Gastroesophageal sphincter (tissue), 3 donors: ENCODE measurements at regions not wholly inside any gene's neighbourhood (a gene's known extent, or its start where the extent isn't known, plus 50 kb on each side); places are given as distances from the start of the nearest gene placed in this dataset.

ENCODE experiments used
- EP300 ChIP-seq: sonication (generic); formaldehyde crosslinking; IDR thresholded peaks from one replicate; pipeline ENCODE4 v1.6.1; 2017; ENCODE audit warnings: antibody characterized with exemption, mild to moderate bottlenecking
- POLR2A ChIP-seq, 2 donors: fragments of 450-650 bp; IDR thresholded peaks; one replicate each; pipeline ENCODE4 v1.6.1; 2017; ENCODE audit warnings: antibody characterized with exemption in 2 of 2, mild to moderate bottlenecking in 2 of 2, moderate library complexity in 1 of 2
- POLR2AphosphoS5 ChIP-seq: sonication (generic); formaldehyde crosslinking; IDR thresholded peaks from one replicate; pipeline ENCODE4 v1.6.1; 2017; ENCODE audit warnings: antibody characterized with exemption
- TF ChIP-seq, protein P1 (sequence below), 4 experiments: fragments of 200-600 bp in 2 of 4; fragments of 450-650 bp in 2 of 4; sonication (generic) in 1 of 4; IDR thresholded peaks; one replicate each; pipeline ENCODE4 v1.5.1; 2017 to 2019; ENCODE audit warnings: antibody characterized with exemption in 4 of 4, mild to moderate bottlenecking in 2 of 4, moderate library complexity in 2 of 4

DNA sequence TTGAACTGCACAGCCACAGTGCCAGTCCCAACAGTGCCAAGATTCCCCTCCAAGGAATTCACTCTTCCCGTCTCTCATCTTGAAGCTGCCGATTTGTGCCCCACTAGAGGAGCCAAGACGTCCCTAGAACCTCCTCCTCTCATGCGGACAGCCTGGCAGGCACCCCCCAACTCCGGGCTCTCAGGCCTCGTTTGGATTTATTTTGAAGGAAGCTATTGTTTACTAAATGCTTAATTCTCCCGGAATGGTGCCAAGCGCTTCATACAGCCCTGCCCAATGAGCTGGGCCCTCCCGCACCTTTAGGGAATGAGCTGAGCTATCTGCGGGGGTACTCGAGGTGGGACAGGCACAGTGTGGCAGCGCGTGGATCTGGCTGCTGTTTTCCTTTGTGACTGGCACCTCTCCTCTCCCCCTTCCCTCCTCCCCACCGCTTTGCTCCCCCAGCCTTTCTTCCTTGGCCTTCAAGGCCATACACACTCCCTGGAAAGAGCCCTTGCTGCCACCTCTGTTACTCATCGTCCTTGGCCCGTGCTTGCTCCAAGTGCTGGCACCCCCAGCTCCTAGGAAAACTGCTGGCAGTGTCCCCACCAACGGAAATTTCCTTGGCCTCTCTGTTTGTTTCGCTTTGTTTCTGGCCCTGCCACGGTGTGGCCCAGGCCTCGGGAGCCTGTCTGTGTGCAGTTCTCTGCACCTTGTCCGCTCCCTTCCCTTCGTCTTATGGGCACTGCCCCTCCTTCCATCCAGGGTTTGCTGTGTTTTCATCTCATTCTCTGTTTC, 49.9 kb upstream of the CDR2 start:
- no peak for TF ChIP-seq POLR2AphosphoS5
- TF ChIP-seq, protein P1, sequence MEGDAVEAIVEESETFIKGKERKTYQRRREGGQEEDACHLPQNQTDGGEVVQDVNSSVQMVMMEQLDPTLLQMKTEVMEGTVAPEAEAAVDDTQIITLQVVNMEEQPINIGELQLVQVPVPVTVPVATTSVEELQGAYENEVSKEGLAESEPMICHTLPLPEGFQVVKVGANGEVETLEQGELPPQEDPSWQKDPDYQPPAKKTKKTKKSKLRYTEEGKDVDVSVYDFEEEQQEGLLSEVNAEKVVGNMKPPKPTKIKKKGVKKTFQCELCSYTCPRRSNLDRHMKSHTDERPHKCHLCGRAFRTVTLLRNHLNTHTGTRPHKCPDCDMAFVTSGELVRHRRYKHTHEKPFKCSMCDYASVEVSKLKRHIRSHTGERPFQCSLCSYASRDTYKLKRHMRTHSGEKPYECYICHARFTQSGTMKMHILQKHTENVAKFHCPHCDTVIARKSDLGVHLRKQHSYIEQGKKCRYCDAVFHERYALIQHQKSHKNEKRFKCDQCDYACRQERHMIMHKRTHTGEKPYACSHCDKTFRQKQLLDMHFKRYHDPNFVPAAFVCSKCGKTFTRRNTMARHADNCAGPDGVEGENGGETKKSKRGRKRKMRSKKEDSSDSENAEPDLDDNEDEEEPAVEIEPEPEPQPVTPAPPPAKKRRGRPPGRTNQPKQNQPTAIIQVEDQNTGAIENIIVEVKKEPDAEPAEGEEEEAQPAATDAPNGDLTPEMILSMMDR (IDR thresholded peaks at IDR 0.05): no peak
- no peak for TF ChIP-seq POLR2A (IDR thresholded peaks at IDR 0.05)
- TF ChIP-seq EP300: no peak
